T-cell (primary cell): ENCODE measurements at regions not wholly inside any gene's neighbourhood (a gene's known extent, or its start where the extent isn't known, plus 50 kb on each side); places are given as distances from the start of the nearest gene placed in this dataset.

Experiments used
- ATAC-seq, 4 experiments: fragments of 200-7000 bp in 3 of 4; fragments of 150-1000 bp in 1 of 4; cut with Tn5 transposase; replicated peaks in 1 of 4; 1 replicate in 3 of 4; 2 replicates in 1 of 4; pipeline ENCODE4 v1.10.0; 2021; ENCODE audit warnings: moderate library complexity in 3 of 4, mild to moderate bottlenecking in 2 of 4, moderate number of reproducible peaks in 1 of 4
- CTCF ChIA-PET, 2 donors: fragments of 300-600 bp; sonication (Branson Sonifier 250); formaldehyde crosslinking; loops; one replicate each; lab custom pipeline; 2022; ENCODE audit warnings: antibody characterized with exemption in 2 of 2; lab: Charles Lee
- POLR2A ChIA-PET, 2 donors: fragments of 300-600 bp; sonication (Branson Sonifier 250); formaldehyde crosslinking; loops; one replicate each; lab custom pipeline; 2022; ENCODE audit warnings: antibody characterized with exemption in 2 of 2; lab: Charles Lee
- DNase-seq, 35 experiments: peaks; one replicate each; pipeline versions ENCODE4 v3.0.0 to v3.0.0-alpha.2; 2013 to 2023
- H3K27ac ChIP-seq: one replicate; pipeline ENCODE4 v1.5.1; 2013; ENCODE audit warnings: low read length
- H3K27me3 ChIP-seq, 2 experiments: replicated peaks in 1 of 2; 1 replicate in 1 of 2; 2 replicates in 1 of 2; pipeline versions ENCODE4 v1.6.1 to v1.7.0; 2013; ENCODE audit warnings: low read length in 1 of 2, mixed read lengths in 1 of 2; ENCODE audit not compliant: control insufficient read depth in 2 of 2, insufficient read depth in 2 of 2; ENCODE audit errors: extremely low read depth in 1 of 2
- H3K36me3 ChIP-seq, 2 donors: 1 replicate in 1 of 2; 2 replicates in 1 of 2; pipeline versions ENCODE4 v1.6.1 to v1.7.0; 2013; ENCODE audit warnings: low read length in 1 of 2; ENCODE audit not compliant: control insufficient read depth in 2 of 2, insufficient read depth in 1 of 2; ENCODE audit errors: extremely low read depth in 1 of 2
- H3K4me1 ChIP-seq, 2 experiments: 1 replicate in 1 of 2; 2 replicates in 1 of 2; pipeline versions ENCODE4 v1.6.1 to v1.7.0; 2013; ENCODE audit warnings: low read length in 2 of 2, mixed read lengths in 1 of 2; ENCODE audit not compliant: insufficient read depth in 2 of 2, control insufficient read depth in 1 of 2; ENCODE audit errors: extremely low read depth in 1 of 2
- H3K4me3 ChIP-seq, 2 donors: 1 replicate in 1 of 2; 2 replicates in 1 of 2; pipeline versions ENCODE4 v1.5.1 to v1.7.0; 2013; ENCODE audit warnings: mild to moderate bottlenecking in 2 of 2, low read length in 1 of 2, moderate library complexity in 1 of 2; ENCODE audit not compliant: control insufficient read depth in 1 of 2; ENCODE audit errors: extremely low read depth in 1 of 2
- H3K9me3 ChIP-seq: 2 replicates; pipeline ENCODE4 v1.7.0; 2013
- H3K27ac Mint-ChIP-seq, 2 donors: one replicate each; pipeline ENCODE4 v1.8.0; 2020 to 2021; ENCODE audit warnings: mild to moderate bottlenecking in 2 of 2, mixed read lengths in 2 of 2
- H3K27me3 Mint-ChIP-seq, 2 donors: one replicate each; pipeline ENCODE4 v1.8.0; 2021 to 2022; ENCODE audit warnings: mixed read lengths in 2 of 2
- H3K36me3 Mint-ChIP-seq: one replicate; pipeline ENCODE4 v1.8.0; 2021; ENCODE audit warnings: mixed read lengths
- H3K4me1 Mint-ChIP-seq, 3 donors: one replicate each; pipeline ENCODE4 v1.8.0; 2020 to 2022; ENCODE audit warnings: mixed read lengths in 3 of 3, mild to moderate bottlenecking in 1 of 3
- H3K4me3 Mint-ChIP-seq, 3 donors: one replicate each; pipeline ENCODE4 v1.8.0; 2020 to 2022; ENCODE audit warnings: mild to moderate bottlenecking in 3 of 3, mixed read lengths in 3 of 3, moderate library complexity in 3 of 3
- H3K9me3 Mint-ChIP-seq, 3 donors: one replicate each; pipeline ENCODE4 v1.8.0; 2020 to 2022; ENCODE audit warnings: mixed read lengths in 3 of 3
- WGBS: methylation state at CpG from one replicate; pipeline ENCODE4 v1.1.5; 2013; ENCODE audit warnings: missing lambda C conversion rate; ENCODE audit not compliant: insufficient coverage; 5-methylcytosine and 5-hydroxymethylcytosine counted together

DNA sequence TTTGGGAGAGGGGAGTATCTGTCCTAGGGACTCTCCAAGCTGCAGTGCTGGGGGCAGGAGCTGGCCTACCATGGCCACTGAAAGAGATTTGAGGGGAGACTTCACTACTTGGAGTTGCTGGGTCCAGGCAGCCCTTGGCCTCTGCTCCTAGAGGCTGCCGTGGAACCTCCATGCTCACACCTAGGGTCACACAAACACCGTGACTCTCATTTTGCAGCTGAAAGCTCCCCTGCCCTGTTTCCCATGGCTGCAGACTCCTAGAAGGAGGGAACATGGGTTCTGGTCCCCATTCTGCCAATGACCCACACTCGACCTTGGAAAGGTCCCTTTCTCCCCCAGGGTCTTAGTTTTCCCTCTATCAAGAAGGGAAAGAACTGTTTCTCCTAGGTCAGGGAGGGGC, 147.1 kb upstream of the PPP1R26 start:
- DNase-seq (no peak), ATAC-seq (no peak)
- no peaks in the 10 kb centered on the region for H3K36me3 Mint-ChIP-seq
- ChIA-PET POLR2A (no interaction called here), CTCF (no interaction called here)
- H3K4me1 Mint-ChIP-seq: no peaks in the 10 kb centered on the region
- H3K4me3 ChIP-seq: no peak overlapping the region
- no peaks in the 10 kb centered on the region for H3K9me3 ChIP-seq
- no peaks in the 10 kb centered on the region for H3K36me3 ChIP-seq
- no peak overlapping the region for H3K27ac Mint-ChIP-seq
- H3K27me3 ChIP-seq: peaks cover 0 to 24% of the 10 kb centered on the region in 2 experiments
- H3K27ac ChIP-seq: no peak overlapping the region
- H3K27me3 Mint-ChIP-seq: peaks cover 10 to 12% of the 10 kb centered on the region in 2 donors
- H3K4me1 ChIP-seq: no peaks in the 10 kb centered on the region
- 100% methylated on average over 2 of the region's 3 CpGs for WGBS
- no peak overlapping the region for H3K4me3 Mint-ChIP-seq
- H3K9me3 Mint-ChIP-seq: no peaks in the 10 kb centered on the region

DNA sequence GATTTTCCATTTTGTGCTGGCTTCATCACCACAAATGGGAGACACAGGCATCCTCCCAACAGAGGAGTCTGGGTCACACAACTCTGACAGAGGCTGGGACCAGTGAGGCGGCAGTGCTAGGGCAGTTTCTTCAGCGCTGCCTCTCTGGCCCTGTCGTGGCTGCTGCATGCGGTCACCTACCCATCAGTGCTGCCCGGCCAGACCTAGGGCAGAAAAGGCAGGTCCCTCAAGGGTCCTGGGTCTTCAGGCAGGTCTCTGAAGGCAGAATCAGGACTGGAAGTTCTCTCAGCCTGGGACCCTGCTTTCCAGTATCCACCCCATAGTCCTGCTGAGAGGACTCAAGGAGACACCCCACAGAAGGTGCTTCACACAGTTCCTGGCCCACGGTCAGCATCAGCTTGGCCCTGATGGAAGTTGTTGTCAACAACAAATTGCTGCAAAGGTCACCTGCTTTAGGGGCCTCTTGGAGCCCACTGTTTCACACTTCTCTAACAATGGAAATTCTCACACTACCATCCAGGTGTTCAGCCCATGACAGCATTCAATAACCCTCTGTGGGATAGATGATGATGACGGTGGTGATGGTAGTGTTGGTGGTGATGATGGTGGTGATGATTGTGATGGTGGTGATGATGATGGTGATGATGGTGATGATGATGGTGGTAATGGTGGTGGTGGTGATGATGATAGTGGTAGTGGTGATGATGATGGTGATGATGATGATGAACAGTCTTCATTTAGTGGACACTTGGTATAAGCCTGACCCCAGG, 146.4 kb upstream of the PPP1R26 start:
- H3K27me3 Mint-ChIP-seq: peaks cover 8 to 9% of the 10 kb centered on the region in 2 donors
- WGBS: 95% methylated on average over 6 of the region's 7 CpGs
- no peaks in the 10 kb centered on the region for H3K4me1 Mint-ChIP-seq
- ChIA-PET POLR2A (no interaction called here), CTCF (no interaction called here)
- H3K36me3 ChIP-seq: no peaks in the 10 kb centered on the region
- no peak overlapping the region for H3K4me3 ChIP-seq
- peaks cover 0 to 24% of the 10 kb centered on the region in 2 experiments for H3K27me3 ChIP-seq
- no peak overlapping the region for H3K4me3 Mint-ChIP-seq
- no peaks in the 10 kb centered on the region for H3K4me1 ChIP-seq
- DNase-seq (peak in 1 of 35 experiments; percentile 6), ATAC-seq (no peak)
- H3K27ac Mint-ChIP-seq: no peak overlapping the region
- H3K9me3 ChIP-seq: no peaks in the 10 kb centered on the region
- no peaks in the 10 kb centered on the region for H3K9me3 Mint-ChIP-seq
- no peak overlapping the region for H3K27ac ChIP-seq
- H3K36me3 Mint-ChIP-seq: no peaks in the 10 kb centered on the region

DNA sequence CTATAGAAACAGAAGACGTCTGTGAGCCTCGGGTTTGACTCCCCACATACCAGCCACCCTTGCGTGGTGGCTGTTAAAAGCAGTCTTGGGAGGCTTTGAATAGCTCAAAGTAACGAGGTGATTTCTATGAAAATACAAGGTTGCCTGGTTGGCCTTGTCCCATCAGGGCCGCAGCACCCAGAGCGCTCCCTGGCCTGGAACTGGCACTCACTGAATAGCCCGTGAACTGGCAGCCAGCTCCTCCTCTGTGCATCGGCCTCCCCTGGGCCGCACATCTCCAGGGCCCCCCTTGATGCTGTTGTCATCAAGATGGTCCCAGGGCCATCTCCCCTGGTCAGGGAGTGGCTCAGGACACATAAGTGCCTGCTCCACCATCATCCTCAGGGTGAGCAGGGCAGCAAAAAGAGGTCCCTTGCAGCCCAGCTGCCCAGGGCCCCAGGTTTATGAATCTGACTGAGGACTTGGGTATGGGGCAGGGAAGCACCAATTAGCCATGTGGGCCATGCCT, 144.6 kb upstream of the PPP1R26 start:
- Histone ChIP-seq H3K9me3 (no peaks in the 10 kb centered on the region), H3K4me3 (no peak overlapping the region), H3K27ac (no peak overlapping the region), H3K4me1 (no peaks in the 10 kb centered on the region), H3K27me3 (peaks cover 5 to 21% of the 10 kb centered on the region in 2 experiments), H3K36me3 (no peaks in the 10 kb centered on the region)
- no peaks in the 10 kb centered on the region for H3K4me1 Mint-ChIP-seq
- POLR2A ChIA-PET: no interaction called here
- DNase-seq (peak in 1 of 35 experiments; percentile 0), ATAC-seq (no peak)
- peaks cover 7 to 9% of the 10 kb centered on the region in 2 donors for H3K27me3 Mint-ChIP-seq
- no peak overlapping the region for H3K27ac Mint-ChIP-seq
- WGBS: 85% methylated on average over 8 of the region's 9 CpGs
- no peaks in the 10 kb centered on the region for H3K9me3 Mint-ChIP-seq
- H3K4me3 Mint-ChIP-seq: no peak overlapping the region
- CTCF ChIA-PET: no interaction called here
- H3K36me3 Mint-ChIP-seq: no peaks in the 10 kb centered on the region

DNA sequence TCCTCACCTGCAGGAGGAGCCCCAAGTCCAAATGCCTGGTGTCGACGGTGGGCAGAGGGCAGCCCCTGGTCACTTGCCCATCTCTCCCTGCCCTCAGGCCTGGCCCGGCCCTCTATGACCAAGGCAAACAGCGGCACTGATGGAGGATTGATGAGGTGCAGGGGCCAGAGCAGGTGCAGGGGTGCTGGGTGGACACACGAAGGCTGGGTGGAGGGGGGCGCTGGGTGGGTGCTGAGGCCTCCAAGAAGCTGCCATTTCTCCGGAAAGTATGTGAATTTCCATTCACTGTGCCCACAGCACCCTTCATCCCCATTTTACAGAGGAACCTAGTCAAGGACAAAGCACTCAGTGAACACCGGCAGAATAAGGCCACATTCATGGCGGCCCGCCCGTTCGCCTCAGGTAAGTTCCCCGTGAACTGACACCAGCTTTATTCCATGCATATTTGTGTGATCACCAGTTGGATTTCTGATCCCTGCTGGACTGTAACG, 143.8 kb upstream of the PPP1R26 start:
- Histone ChIP-seq H3K9me3 (no peaks in the 10 kb centered on the region), H3K36me3 (no peaks in the 10 kb centered on the region), H3K27ac (no peak overlapping the region), H3K27me3 (peaks cover 5 to 20% of the 10 kb centered on the region in 2 experiments), H3K4me3 (no peak overlapping the region), H3K4me1 (no peaks in the 10 kb centered on the region)
- no peak overlapping the region for H3K4me3 Mint-ChIP-seq
- ChIA-PET CTCF (no interaction called here), POLR2A (no interaction called here)
- 94% methylated on average over 6 of the region's 14 CpGs for WGBS
- peak in 2 of 35 experiments; percentile 0 to 6 for DNase-seq
- H3K36me3 Mint-ChIP-seq: no peaks in the 10 kb centered on the region
- H3K4me1 Mint-ChIP-seq: no peaks in the 10 kb centered on the region
- H3K27ac Mint-ChIP-seq: no peak overlapping the region
- peaks cover 8 to 10% of the 10 kb centered on the region in 2 donors for H3K27me3 Mint-ChIP-seq
- no peak for ATAC-seq
- no peaks in the 10 kb centered on the region for H3K9me3 Mint-ChIP-seq

DNA sequence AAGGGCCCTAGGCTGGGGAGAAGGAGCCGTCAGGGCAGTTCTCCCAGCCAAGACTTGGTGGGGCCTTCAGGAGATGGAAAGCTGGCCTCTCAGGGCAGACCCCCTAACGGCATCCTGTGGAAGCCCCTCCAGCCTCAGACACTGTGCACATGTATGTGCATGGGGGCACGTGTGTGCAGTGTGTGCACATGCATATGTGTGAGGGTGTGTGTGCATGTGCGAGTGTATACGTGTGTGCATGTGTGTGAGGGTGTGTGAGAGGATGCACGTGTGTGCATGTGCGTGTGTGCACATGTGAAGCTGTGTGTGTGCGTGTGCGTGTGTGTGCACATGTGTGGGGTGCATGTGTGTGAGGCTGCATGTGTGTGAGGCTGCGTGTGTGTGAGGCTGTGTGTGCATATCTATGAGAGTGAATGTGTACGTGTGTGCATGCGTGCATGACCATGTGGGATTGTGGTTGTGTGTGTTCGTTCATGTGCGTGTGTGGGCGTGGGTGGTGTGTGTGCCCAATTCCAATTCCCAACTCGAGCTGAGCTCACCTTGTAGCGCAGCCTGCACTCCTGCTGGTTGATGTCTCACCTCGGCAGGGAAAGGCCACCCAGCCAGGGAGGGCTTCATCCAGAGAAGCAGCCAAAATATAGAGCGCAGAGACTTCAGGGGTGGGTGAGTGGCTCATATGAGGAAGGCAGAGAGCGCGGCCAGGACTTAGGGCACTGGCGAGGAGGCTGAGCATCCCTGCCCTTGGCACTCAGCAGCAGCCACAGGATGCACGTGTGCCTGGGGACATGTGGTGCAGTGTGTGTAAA, 142.7 kb upstream of the PPP1R26 start:
- Mint-ChIP-seq H3K27ac (no peak overlapping the region), H3K9me3 (no peaks in the 10 kb centered on the region), H3K27me3 (peaks cover 4 to 10% of the 10 kb centered on the region in 2 donors), H3K36me3 (no peaks in the 10 kb centered on the region), H3K4me1 (no peaks in the 10 kb centered on the region), H3K4me3 (no peak overlapping the region)
- ATAC-seq (no peak), DNase-seq (peak in 1 of 35 experiments; percentile 7)
- ChIA-PET CTCF (no interaction called here), POLR2A (no interaction called here)
- H3K27me3 ChIP-seq: peaks cover 5 to 16% of the 10 kb centered on the region in 2 experiments
- no peak overlapping the region for H3K4me3 ChIP-seq
- H3K27ac ChIP-seq: no peak overlapping the region
- no peaks in the 10 kb centered on the region for H3K9me3 ChIP-seq
- H3K4me1 ChIP-seq: no peaks in the 10 kb centered on the region
- no peaks in the 10 kb centered on the region for H3K36me3 ChIP-seq
- 83% methylated on average over 22 of the region's 23 CpGs for WGBS

DNA sequence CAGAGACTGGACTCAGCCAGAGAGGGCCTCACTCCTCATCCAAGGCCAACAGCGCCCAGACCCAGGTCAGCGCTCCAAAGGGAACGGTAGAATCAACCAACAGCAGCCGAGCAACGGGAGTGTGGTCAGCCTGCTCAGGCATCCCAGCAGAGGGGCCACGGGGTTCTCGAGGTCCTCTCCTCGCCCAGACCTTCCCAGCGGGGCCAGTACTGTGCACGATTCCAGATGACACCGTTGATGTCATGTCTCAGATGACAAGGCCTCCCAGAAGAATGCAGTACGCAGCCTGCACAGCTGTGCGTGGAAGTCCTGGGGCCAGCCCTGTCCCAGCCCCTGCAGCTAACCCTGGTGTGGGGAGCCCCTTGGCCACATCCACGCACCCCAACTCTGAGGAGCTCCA, 141.0 kb upstream of the PPP1R26 start:
- 79% methylated on average over 14 of the region's 14 CpGs for WGBS
- no peak overlapping the region for H3K4me3 Mint-ChIP-seq
- no peaks in the 10 kb centered on the region for H3K9me3 ChIP-seq
- DNase-seq: peak in 1 of 35 experiments; percentile 6
- H3K4me1 Mint-ChIP-seq: no peaks in the 10 kb centered on the region
- no peaks in the 10 kb centered on the region for H3K4me1 ChIP-seq
- H3K27ac ChIP-seq: no peak overlapping the region
- POLR2A ChIA-PET: no interaction called here
- H3K27ac Mint-ChIP-seq: no peak overlapping the region
- peaks cover 4 to 10% of the 10 kb centered on the region in 2 donors for H3K27me3 Mint-ChIP-seq
- CTCF ChIA-PET: no interaction called here
- no peak for ATAC-seq
- no peaks in the 10 kb centered on the region for H3K36me3 Mint-ChIP-seq
- H3K4me3 ChIP-seq: no peak overlapping the region
- no peaks in the 10 kb centered on the region for H3K36me3 ChIP-seq
- peaks cover 5 to 27% of the 10 kb centered on the region in 2 experiments for H3K27me3 ChIP-seq
- no peaks in the 10 kb centered on the region for H3K9me3 Mint-ChIP-seq
